ENCODE measurements at regions not wholly inside any gene's neighbourhood (a gene's known extent, or its start where the extent isn't known, plus 50 kb on each side); places are given as distances from the start of the nearest gene placed in this dataset.

GRCh38 chr22:27150544-27150941 lies 493.2 kb downstream of the MIAT start:
- Histone ChIP-seq H3K27me3 (ENCODE audit: control insufficient read depth in 3 of 3, insufficient read depth in 3 of 3, low read length in 2 of 3) (peaks cover 0 to 5% (median 0%) of the 10 kb centered on the region in 3 donors), H3K4me3 (no peak overlapping the region), H3K36me3 (ENCODE audit: control insufficient read depth in 4 of 4, insufficient read depth in 4 of 4, low read length in 4 of 4) (no peaks in the 10 kb centered on the region), H3K9ac (ENCODE audit: insufficient read depth in 1 of 2, low read length in 2 of 2) (no peak overlapping the region), H3K9me3 (ENCODE audit: control insufficient read depth in 4 of 4, insufficient read depth in 3 of 4, low read length in 3 of 4) (peaks cover 0 to 4% (median 0%) of the 10 kb centered on the region in 4 donors), H3K4me1 (ENCODE audit: control insufficient read depth in 5 of 5, insufficient read depth in 5 of 5, low read length in 5 of 5) (peaks cover 0 to 12% (median 5%) of the 10 kb centered on the region in 5 donors), H3K27ac (ENCODE audit: low read depth in 1 of 2, low read length in 1 of 2) (no peak overlapping the region)
- no peak for TF ChIP-seq CTCF (IDR thresholded peaks at IDR 0.05; ENCODE audit: control extremely low read depth, extremely low read depth)
- WGBS, 2 donors, result 7 to 19% methylated on average over 8 of the region's 8 CpGs
- no peak for ATAC-seq (ENCODE audit: insufficient read depth, low FRiP score)
- peak in 1 of 3 donors; percentile 31 for DNase-seq

- no peak overlapping the region for H3K4me3 ChIP-seq
- TF ChIP-seq CTCF (IDR thresholded peaks at IDR 0.05; ENCODE audit: control extremely low read depth, extremely low read depth), result no peak
- H3K36me3 ChIP-seq (ENCODE audit: control insufficient read depth in 4 of 4, insufficient read depth in 4 of 4, low read length in 4 of 4), result no peaks in the 10 kb centered on the region
- no peak overlapping the region for H3K27ac ChIP-seq (ENCODE audit: low read depth in 1 of 2, low read length in 1 of 2)
- H3K4me1 ChIP-seq (ENCODE audit: control insufficient read depth in 5 of 5, insufficient read depth in 5 of 5, low read length in 5 of 5), result peaks cover 0 to 12% (median 5%) of the 10 kb centered on the region in 5 donors
- 60 to 69% methylated on average over 2 of the region's 2 CpGs for WGBS, 2 donors
- ATAC-seq (ENCODE audit: insufficient read depth, low FRiP score) (no peak), DNase-seq (no peak)
- no peak overlapping the region for H3K9ac ChIP-seq (ENCODE audit: insufficient read depth in 1 of 2, low read length in 2 of 2)
- H3K27me3 ChIP-seq (ENCODE audit: control insufficient read depth in 3 of 3, insufficient read depth in 3 of 3, low read length in 2 of 3), result peaks cover 0 to 5% (median 0%) of the 10 kb centered on the region in 3 donors
- peaks cover 0 to 4% (median 0%) of the 10 kb centered on the region in 4 donors for H3K9me3 ChIP-seq (ENCODE audit: control insufficient read depth in 4 of 4, insufficient read depth in 3 of 4, low read length in 3 of 4)
Observed at GRCh38 chr22:27151407-27151806, 494.0 kb downstream of the MIAT start.

- peaks cover 0 to 12% (median 5%) of the 10 kb centered on the region in 5 donors for H3K4me1 ChIP-seq (ENCODE audit: control insufficient read depth in 5 of 5, insufficient read depth in 5 of 5, low read length in 5 of 5)
- ATAC-seq (ENCODE audit: insufficient read depth, low FRiP score) (no peak), DNase-seq (no peak)
- no peak for TF ChIP-seq CTCF (IDR thresholded peaks at IDR 0.05; ENCODE audit: control extremely low read depth, extremely low read depth)
- no peak overlapping the region for H3K9ac ChIP-seq (ENCODE audit: insufficient read depth in 1 of 2, low read length in 2 of 2)
- no peak overlapping the region for H3K27ac ChIP-seq (ENCODE audit: low read depth in 1 of 2, low read length in 1 of 2)
- H3K9me3 ChIP-seq (ENCODE audit: control insufficient read depth in 4 of 4, insufficient read depth in 3 of 4, low read length in 3 of 4), result peaks cover 0 to 4% (median 0%) of the 10 kb centered on the region in 4 donors
- no peak overlapping the region for H3K4me3 ChIP-seq
- H3K27me3 ChIP-seq (ENCODE audit: control insufficient read depth in 3 of 3, insufficient read depth in 3 of 3, low read length in 2 of 3), result peaks cover 0 to 5% (median 0%) of the 10 kb centered on the region in 3 donors
- H3K36me3 ChIP-seq (ENCODE audit: control insufficient read depth in 4 of 4, insufficient read depth in 4 of 4, low read length in 4 of 4), result no peaks in the 10 kb centered on the region
- 71 to 78% methylated on average over 2 of the region's 2 CpGs for WGBS, 2 donors
Observed at GRCh38 chr22:27152033-27152432, 494.6 kb downstream of the MIAT start.

GRCh38 chr22:27152883-27153282 lies 495.5 kb downstream of the MIAT start:
- Histone ChIP-seq H3K27ac (ENCODE audit: low read depth in 1 of 2, low read length in 1 of 2) (no peak overlapping the region), H3K9me3 (ENCODE audit: control insufficient read depth in 4 of 4, insufficient read depth in 3 of 4, low read length in 3 of 4) (peaks cover 0 to 4% (median 0%) of the 10 kb centered on the region in 4 donors), H3K4me3 (no peak overlapping the region), H3K4me1 (ENCODE audit: control insufficient read depth in 5 of 5, insufficient read depth in 5 of 5, low read length in 5 of 5) (peaks cover 0 to 9% (median 5%) of the 10 kb centered on the region in 5 donors), H3K36me3 (ENCODE audit: control insufficient read depth in 4 of 4, insufficient read depth in 4 of 4, low read length in 4 of 4) (no peaks in the 10 kb centered on the region), H3K9ac (ENCODE audit: insufficient read depth in 1 of 2, low read length in 2 of 2) (no peak overlapping the region), H3K27me3 (ENCODE audit: control insufficient read depth in 3 of 3, insufficient read depth in 3 of 3, low read length in 2 of 3) (peaks cover 0 to 5% (median 0%) of the 10 kb centered on the region in 3 donors)
- 82 to 87% methylated on average over 2 of the region's 2 CpGs for WGBS, 2 donors
- TF ChIP-seq CTCF (IDR thresholded peaks at IDR 0.05; ENCODE audit: control extremely low read depth, extremely low read depth), result no peak
- DNase-seq, result no peak
- no peak for ATAC-seq (ENCODE audit: insufficient read depth, low FRiP score)

Measured in lung (tissue), 11 donors.